Activated CD8-positive, alpha-beta T cell treated with anti-CD3 and anti-CD28 coated beads for 36 hours (primary cell): ENCODE measurements at regions not wholly inside any gene's neighbourhood (a gene's known extent, or its start where the extent isn't known, plus 50 kb on each side); places are given as distances from the start of the nearest gene placed in this dataset.

Experiments used
- ATAC-seq: fragments of 200-7000 bp; cut with Tn5 transposase; one replicate; pipeline ENCODE4 v1.10.0; 2021; ENCODE audit warnings: mild to moderate bottlenecking, moderate library complexity
- CTCF ChIA-PET: fragments of 350-600 bp; sonication (Branson Sonifier 250); formaldehyde crosslinking; loops from one replicate; lab custom pipeline; 2021; ENCODE audit warnings: antibody characterized with exemption; lab: Charles Lee
- POLR2A ChIA-PET: fragments of 350-600 bp; sonication (Branson Sonifier 250); formaldehyde crosslinking; loops from one replicate; lab custom pipeline; 2021; ENCODE audit warnings: antibody characterized with exemption; lab: Charles Lee
- DNase-seq: peaks from one replicate; pipeline ENCODE4 v3.0.0-alpha.2; 2020
- H3K27ac Mint-ChIP-seq: one replicate; pipeline ENCODE4 v1.8.0; 2021; ENCODE audit warnings: mild to moderate bottlenecking, mixed read lengths
- H3K27me3 Mint-ChIP-seq: one replicate; pipeline ENCODE4 v1.8.0; 2021; ENCODE audit warnings: mixed read lengths
- H3K36me3 Mint-ChIP-seq: one replicate; pipeline ENCODE4 v1.8.0; 2021; ENCODE audit warnings: low read depth, mixed read lengths
- H3K4me1 Mint-ChIP-seq: one replicate; pipeline ENCODE4 v1.8.0; 2021; ENCODE audit warnings: low read depth, mixed read lengths
- H3K4me3 Mint-ChIP-seq: one replicate; pipeline ENCODE4 v1.8.0; 2021; ENCODE audit warnings: mild to moderate bottlenecking, moderate library complexity, mixed read lengths
- H3K9me3 Mint-ChIP-seq: one replicate; pipeline ENCODE4 v1.8.0; 2021; ENCODE audit warnings: mixed read lengths
- CTCF ChIP-seq: fragments of 200-600 bp; IDR thresholded peaks from one replicate; pipeline ENCODE4 v1.8.0; 2022; ENCODE audit warnings: antibody characterized with exemption, mild to moderate bottlenecking
- intact Hi-C: fragments of 100-400 bp; cut with micrococcal nuclease; formaldehyde crosslinking; loops from one replicate; pipeline ENCODE4 v1.10.0; 2022

- DNase-seq (no peak), ATAC-seq (no peak)
- Mint-ChIP-seq H3K9me3 (no peaks in the 10 kb centered on the region), H3K36me3 (no peaks in the 10 kb centered on the region), H3K27ac (no peak overlapping the region), H3K4me3 (no peak overlapping the region), H3K4me1 (no peaks in the 10 kb centered on the region), H3K27me3 (peaks cover 9% of the 10 kb centered on the region)
- intact Hi-C loops = no loop called here
- ChIA-PET CTCF (no interaction called here), POLR2A (no interaction called here)
- TF ChIP-seq CTCF = no peak
Measured at GRCh38 chr14:95007921-95008320, 149.4 kb downstream of the DICER1 start.

- no peak overlapping the region for H3K27ac Mint-ChIP-seq
- H3K27me3 Mint-ChIP-seq = peaks cover 9% of the 10 kb centered on the region
Measured at GRCh38 chr14:95006479-95006878, 150.8 kb downstream of the DICER1 start.

GRCh38 chr14:95006051-95006450 lies 151.3 kb downstream of the DICER1 start:
- no peak overlapping the region for H3K4me3 Mint-ChIP-seq
- DNase-seq (no peak), ATAC-seq (no peak)
- no peaks in the 10 kb centered on the region for H3K36me3 Mint-ChIP-seq
- ChIA-PET POLR2A (no interaction called here), CTCF (no interaction called here)
- no peak for TF ChIP-seq CTCF
- intact Hi-C loops = no loop called here
- no peaks in the 10 kb centered on the region for H3K4me1 Mint-ChIP-seq
- H3K27me3 Mint-ChIP-seq = peaks cover 9% of the 10 kb centered on the region
- H3K27ac Mint-ChIP-seq = no peak overlapping the region
- no peaks in the 10 kb centered on the region for H3K9me3 Mint-ChIP-seq

More at GRCh38 chr14:95006479-95006878, 150.8 kb downstream of the DICER1 start:
- Mint-ChIP-seq H3K9me3 (no peaks in the 10 kb centered on the region), H3K36me3 (no peaks in the 10 kb centered on the region), H3K4me3 (no peak overlapping the region), H3K4me1 (no peaks in the 10 kb centered on the region)
- ChIA-PET POLR2A (no interaction called here), CTCF (interaction anchor here (0.9 kb wide), 1 partner anchor 105 kb away, joined by 4 read pairs; no protein-coding TSS in a partner anchor)
- DNase-seq = no peak
- no peak for ATAC-seq
- TF ChIP-seq CTCF = no peak
- intact Hi-C loops = no loop called here

- no peaks in the 10 kb centered on the region for H3K4me1 Mint-ChIP-seq
- CTCF ChIA-PET = no interaction called here
- peaks cover 7% of the 10 kb centered on the region for H3K27me3 Mint-ChIP-seq
- POLR2A ChIA-PET = no interaction called here
- ATAC-seq = no peak
- intact Hi-C loops = no loop called here
- H3K4me3 Mint-ChIP-seq = no peak overlapping the region
- H3K27ac Mint-ChIP-seq = no peak overlapping the region
- no peak for DNase-seq
- no peaks in the 10 kb centered on the region for H3K9me3 Mint-ChIP-seq
- H3K36me3 Mint-ChIP-seq = no peaks in the 10 kb centered on the region
- TF ChIP-seq CTCF = no peak
Measured at GRCh38 chr14:95003099-95003960, 154.0 kb downstream of the DICER1 start.

GRCh38 chr14:94998685-94999084 lies 158.6 kb downstream of the DICER1 start:
- Mint-ChIP-seq H3K4me1 (no peaks in the 10 kb centered on the region), H3K4me3 (no peak overlapping the region), H3K36me3 (no peaks in the 10 kb centered on the region), H3K9me3 (no peaks in the 10 kb centered on the region), H3K27me3 (peaks cover 16% of the 10 kb centered on the region), H3K27ac (no peak overlapping the region)
- ATAC-seq = no peak
- intact Hi-C loops = no loop called here
- ChIA-PET CTCF (no interaction called here), POLR2A (no interaction called here)
- DNase-seq = no peak
- no peak for TF ChIP-seq CTCF
